ENCODE measurements at regions not wholly inside any gene's neighbourhood (a gene's known extent, or its start where the extent isn't known, plus 50 kb on each side); places are given as distances from the start of the nearest gene placed in this dataset.
"Not testable (repeated sequence)": the region's sequence is repeated elsewhere in the genome, so short reads cannot be mapped to it uniquely, and the experiment has no call there.

DNA sequence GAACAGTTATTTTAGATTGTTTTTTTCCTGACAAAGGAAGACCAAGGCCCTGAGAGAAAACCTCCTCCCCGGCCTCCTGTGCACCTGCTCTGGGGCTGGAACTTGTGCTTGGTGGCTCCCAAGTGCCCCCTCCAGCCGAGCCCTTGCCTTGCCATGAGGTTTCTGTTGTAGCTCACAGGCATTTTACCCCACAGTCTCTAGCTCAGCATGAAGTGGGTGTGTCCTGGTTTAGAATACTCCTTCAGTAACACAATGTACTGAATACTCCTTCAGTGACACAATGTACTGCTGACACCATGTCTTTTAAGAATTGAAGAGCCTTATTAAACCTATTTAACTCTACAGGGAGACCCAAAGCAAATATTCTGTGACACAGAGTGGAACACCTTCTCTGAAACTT lies 116.1 kb downstream of the OR4M2 start:
- not testable (repeated sequence) for H3K18ac ChIP-seq (ENCODE audit: low read length); H4K8ac ChIP-seq (ENCODE audit: low read depth, low read length); H4K91ac ChIP-seq (ENCODE audit: low read depth, low read length, poor library complexity); H3K9me3 ChIP-seq (replicated peaks in 1 of 2; ENCODE audit: control insufficient read depth in 2 of 2, insufficient read depth in 1 of 2, low read depth in 1 of 2, low read length in 2 of 2); H3K14ac ChIP-seq (ENCODE audit: low read length); H3K4ac ChIP-seq (ENCODE audit: low read length); H2AK5ac ChIP-seq (ENCODE audit: low read depth, low read length); H3K4me2 ChIP-seq (ENCODE audit: insufficient read depth, low read length, poor library complexity, severe bottlenecking); H2BK12ac ChIP-seq (ENCODE audit: low read length); H3K9ac ChIP-seq (ENCODE audit: low read depth, low read length, poor library complexity); H2BK5ac ChIP-seq (ENCODE audit: low read length); H2BK120ac ChIP-seq (ENCODE audit: low read depth, low read length); H3K4me1 ChIP-seq (ENCODE audit: control insufficient read depth in 2 of 2, insufficient read depth in 1 of 2, low read depth in 1 of 2, low read length in 2 of 2); H3K36me3 ChIP-seq (replicated peaks in 1 of 2; ENCODE audit: control insufficient read depth in 2 of 2, insufficient read depth in 2 of 2, low read length in 2 of 2); H3K4me3 ChIP-seq (ENCODE audit: low read length in 2 of 2); H3K27me3 ChIP-seq (ENCODE audit: control insufficient read depth in 3 of 3, insufficient read depth in 3 of 3, low read depth in 1 of 3, low read length in 3 of 3); H3K79me1 ChIP-seq (ENCODE audit: low read depth, low read length); H2BK15ac ChIP-seq (ENCODE audit: low read length); DNase-seq (ENCODE audit: low spot score); H3K27ac ChIP-seq (replicated peaks; ENCODE audit: low read length); H2AFZ ChIP-seq (ENCODE audit: low read length); H3K23ac ChIP-seq (ENCODE audit: low read depth, low read length, poor library complexity)
- no CpG with 5 or more reads among the region's 2 CpGs for WGBS, 2 donors (ENCODE audit: extremely low coverage in 2 of 2, insufficient read length in 2 of 2, insufficient replicate concordance in 1 of 2)

GRCh38 chr15:22200417-22200816 lies 120.1 kb downstream of the OR4M2 start:
- H3K36me3 ChIP-seq (replicated peaks in 1 of 2; ENCODE audit: control insufficient read depth in 2 of 2, insufficient read depth in 2 of 2, low read length in 2 of 2); H3K18ac ChIP-seq (ENCODE audit: low read length); DNase-seq (ENCODE audit: low spot score); H3K4ac ChIP-seq (ENCODE audit: low read length); H2AK5ac ChIP-seq (ENCODE audit: low read depth, low read length); H3K23ac ChIP-seq (ENCODE audit: low read depth, low read length, poor library complexity); H3K27ac ChIP-seq (replicated peaks; ENCODE audit: low read length); H3K9ac ChIP-seq (ENCODE audit: low read depth, low read length, poor library complexity); H3K27me3 ChIP-seq (ENCODE audit: control insufficient read depth in 3 of 3, insufficient read depth in 3 of 3, low read depth in 1 of 3, low read length in 3 of 3); H3K14ac ChIP-seq (ENCODE audit: low read length); H2BK12ac ChIP-seq (ENCODE audit: low read length); H4K8ac ChIP-seq (ENCODE audit: low read depth, low read length); H3K4me1 ChIP-seq (ENCODE audit: control insufficient read depth in 2 of 2, insufficient read depth in 1 of 2, low read depth in 1 of 2, low read length in 2 of 2); H2BK15ac ChIP-seq (ENCODE audit: low read length); H3K79me1 ChIP-seq (ENCODE audit: low read depth, low read length); H4K91ac ChIP-seq (ENCODE audit: low read depth, low read length, poor library complexity); H3K4me3 ChIP-seq (ENCODE audit: low read length in 2 of 2); H2BK5ac ChIP-seq (ENCODE audit: low read length); H2BK120ac ChIP-seq (ENCODE audit: low read depth, low read length); H3K4me2 ChIP-seq (ENCODE audit: insufficient read depth, low read length, poor library complexity, severe bottlenecking); H3K9me3 ChIP-seq (replicated peaks in 1 of 2; ENCODE audit: control insufficient read depth in 2 of 2, insufficient read depth in 1 of 2, low read depth in 1 of 2, low read length in 2 of 2); H2AFZ ChIP-seq (ENCODE audit: low read length): not testable (repeated sequence)
- no CpG with 5 or more reads among the region's 3 CpGs for WGBS, 2 donors (ENCODE audit: extremely low coverage in 2 of 2, insufficient read length in 2 of 2, insufficient replicate concordance in 1 of 2)

DNA sequence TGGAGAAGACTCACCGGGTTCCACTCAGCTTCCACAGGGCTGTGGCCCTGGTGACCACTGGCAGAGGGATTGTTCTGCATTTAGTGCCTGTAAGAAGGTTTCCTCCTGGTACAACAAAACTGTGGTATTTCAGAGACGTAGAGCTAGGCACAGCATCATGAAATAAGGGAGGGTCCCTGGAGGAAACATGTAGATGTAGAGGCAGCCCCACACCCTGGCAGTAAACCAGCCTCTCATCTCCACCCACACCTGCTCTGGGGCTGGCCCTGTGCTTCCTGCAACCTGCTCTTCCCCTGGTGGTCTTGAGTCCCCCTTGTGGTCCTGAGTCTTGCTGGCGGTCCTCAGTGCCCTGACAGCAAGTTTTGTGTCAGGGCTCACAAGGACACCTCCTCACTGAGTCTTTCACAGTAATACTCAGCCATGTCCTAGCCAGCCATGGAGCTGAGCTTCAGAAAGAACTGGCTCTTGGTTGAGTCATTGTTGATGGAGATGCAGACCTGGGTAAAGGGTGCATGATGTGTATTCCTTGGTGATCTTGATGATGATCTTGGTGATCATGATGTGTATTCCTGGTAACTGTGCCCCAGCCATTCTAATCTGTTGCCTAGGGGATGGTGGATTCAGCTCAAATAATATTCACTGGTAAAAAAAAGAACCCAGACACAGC lies 121.8 kb downstream of the OR4M2 start:
- no CpG with 5 or more reads among the region's 3 CpGs for WGBS, 2 donors (ENCODE audit: extremely low coverage in 2 of 2, insufficient read length in 2 of 2, insufficient replicate concordance in 1 of 2)
- H3K14ac ChIP-seq (ENCODE audit: low read length); DNase-seq (ENCODE audit: low spot score): not testable (repeated sequence)

GRCh38 chr15:22203208-22203607 lies 122.9 kb downstream of the OR4M2 start:
- not testable (repeated sequence) for H3K9me3 ChIP-seq (replicated peaks in 1 of 2; ENCODE audit: control insufficient read depth in 2 of 2, insufficient read depth in 1 of 2, low read depth in 1 of 2, low read length in 2 of 2); H3K14ac ChIP-seq (ENCODE audit: low read length); H3K27ac ChIP-seq (replicated peaks; ENCODE audit: low read length); H2AFZ ChIP-seq (ENCODE audit: low read length); H3K18ac ChIP-seq (ENCODE audit: low read length); H3K27me3 ChIP-seq (ENCODE audit: control insufficient read depth in 3 of 3, insufficient read depth in 3 of 3, low read depth in 1 of 3, low read length in 3 of 3); H3K23ac ChIP-seq (ENCODE audit: low read depth, low read length, poor library complexity); H3K79me1 ChIP-seq (ENCODE audit: low read depth, low read length); H4K8ac ChIP-seq (ENCODE audit: low read depth, low read length); H3K4me1 ChIP-seq (ENCODE audit: control insufficient read depth in 2 of 2, insufficient read depth in 1 of 2, low read depth in 1 of 2, low read length in 2 of 2); H3K36me3 ChIP-seq (replicated peaks in 1 of 2; ENCODE audit: control insufficient read depth in 2 of 2, insufficient read depth in 2 of 2, low read length in 2 of 2); H2BK12ac ChIP-seq (ENCODE audit: low read length); H2BK15ac ChIP-seq (ENCODE audit: low read length); H2AK5ac ChIP-seq (ENCODE audit: low read depth, low read length); H3K4me3 ChIP-seq (ENCODE audit: low read length in 2 of 2); DNase-seq (ENCODE audit: low spot score); H3K4ac ChIP-seq (ENCODE audit: low read length); H2BK120ac ChIP-seq (ENCODE audit: low read depth, low read length); H2BK5ac ChIP-seq (ENCODE audit: low read length); H3K9ac ChIP-seq (ENCODE audit: low read depth, low read length, poor library complexity); H3K4me2 ChIP-seq (ENCODE audit: insufficient read depth, low read length, poor library complexity, severe bottlenecking); H4K91ac ChIP-seq (ENCODE audit: low read depth, low read length, poor library complexity)
- no CpG with 5 or more reads among the region's 5 CpGs for WGBS, 2 donors (ENCODE audit: extremely low coverage in 2 of 2, insufficient read length in 2 of 2, insufficient replicate concordance in 1 of 2)

More for the DNA sequence above, 121.8 kb downstream of the OR4M2 start:
- not testable (repeated sequence) for H3K9me3 ChIP-seq (replicated peaks in 1 of 2; ENCODE audit: control insufficient read depth in 2 of 2, insufficient read depth in 1 of 2, low read depth in 1 of 2, low read length in 2 of 2); H2BK15ac ChIP-seq (ENCODE audit: low read length); H2BK12ac ChIP-seq (ENCODE audit: low read length); H2AFZ ChIP-seq (ENCODE audit: low read length); H3K23ac ChIP-seq (ENCODE audit: low read depth, low read length, poor library complexity); H3K4me3 ChIP-seq (ENCODE audit: low read length in 2 of 2); H3K4me1 ChIP-seq (ENCODE audit: control insufficient read depth in 2 of 2, insufficient read depth in 1 of 2, low read depth in 1 of 2, low read length in 2 of 2); H3K18ac ChIP-seq (ENCODE audit: low read length); H3K4me2 ChIP-seq (ENCODE audit: insufficient read depth, low read length, poor library complexity, severe bottlenecking); H3K4ac ChIP-seq (ENCODE audit: low read length); H4K8ac ChIP-seq (ENCODE audit: low read depth, low read length); H3K27me3 ChIP-seq (ENCODE audit: control insufficient read depth in 3 of 3, insufficient read depth in 3 of 3, low read depth in 1 of 3, low read length in 3 of 3); H2BK5ac ChIP-seq (ENCODE audit: low read length); H4K91ac ChIP-seq (ENCODE audit: low read depth, low read length, poor library complexity); H2AK5ac ChIP-seq (ENCODE audit: low read depth, low read length); H3K9ac ChIP-seq (ENCODE audit: low read depth, low read length, poor library complexity); H2BK120ac ChIP-seq (ENCODE audit: low read depth, low read length); H3K79me1 ChIP-seq (ENCODE audit: low read depth, low read length); H3K27ac ChIP-seq (replicated peaks; ENCODE audit: low read length); H3K36me3 ChIP-seq (replicated peaks in 1 of 2; ENCODE audit: control insufficient read depth in 2 of 2, insufficient read depth in 2 of 2, low read length in 2 of 2)

All from neuronal stem cell (in vitro differentiated cells).